IPS-15b (cell line): ENCODE measurements at regions not wholly inside any gene's neighbourhood (a gene's known extent, or its start where the extent isn't known, plus 50 kb on each side); places are given as distances from the start of the nearest gene placed in this dataset.

Source experiments
- H3K27me3 ChIP-seq: one replicate; pipeline ENCODE4 v1.6.1; 2013; ENCODE audit warnings: low read length; ENCODE audit not compliant: control insufficient read depth, insufficient read depth
- H3K36me3 ChIP-seq: one replicate; pipeline ENCODE4 v1.6.1; 2013; ENCODE audit warnings: low read length; ENCODE audit not compliant: control insufficient read depth, insufficient read depth
- H3K4me1 ChIP-seq: one replicate; pipeline ENCODE4 v1.6.1; 2013; ENCODE audit warnings: mild to moderate bottlenecking, low read length; ENCODE audit not compliant: control insufficient read depth, insufficient read depth
- H3K4me3 ChIP-seq: one replicate; pipeline ENCODE4 v1.5.1; 2013; ENCODE audit warnings: low read depth, low read length
- H3K9ac ChIP-seq: one replicate; pipeline ENCODE4 v1.6.1; 2013; ENCODE audit warnings: low read depth, mild to moderate bottlenecking, low read length
- H3K9me3 ChIP-seq: one replicate; pipeline ENCODE4 v1.6.1; 2013; ENCODE audit warnings: mild to moderate bottlenecking, low read length; ENCODE audit not compliant: control insufficient read depth, insufficient read depth

DNA sequence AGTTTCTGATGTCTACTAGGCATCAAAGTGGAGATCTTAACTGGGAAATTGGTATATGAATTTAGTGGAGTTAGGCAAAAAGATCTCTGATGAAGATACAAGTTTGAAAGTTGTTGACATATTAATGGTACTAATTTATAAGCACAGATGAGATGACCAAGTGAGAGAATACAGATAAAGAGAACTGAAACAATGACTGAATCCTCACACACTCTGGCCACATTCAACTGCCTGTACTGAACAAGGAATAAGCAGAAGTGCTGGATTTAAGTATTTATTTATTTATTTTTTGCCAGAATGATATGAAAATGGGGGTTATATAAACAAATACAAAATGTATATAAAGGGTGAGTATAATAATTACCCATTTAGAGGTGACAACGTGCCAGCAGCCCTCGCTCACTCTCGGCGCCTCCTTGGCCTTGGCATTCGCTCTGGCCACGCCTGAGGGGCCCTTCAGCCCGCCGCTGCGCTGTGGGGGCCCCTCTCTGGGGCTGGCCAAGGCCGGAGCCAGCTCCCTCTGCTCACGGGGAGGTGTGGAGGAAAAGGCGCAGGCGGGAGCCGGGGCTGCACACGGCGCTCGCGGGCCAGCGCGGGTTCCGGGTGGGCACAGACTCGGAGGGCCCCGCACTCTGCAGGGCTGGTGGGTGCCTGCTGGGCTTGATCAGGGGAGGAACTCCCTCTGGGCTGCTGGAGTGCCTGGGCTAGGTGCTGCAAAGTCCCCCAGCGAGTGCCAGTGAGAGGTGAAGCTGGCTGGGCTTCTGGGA, 1363.9 kb upstream of the CRIM1 start:
- Histone ChIP-seq H3K9me3 (no peaks in the 10 kb centered on the region), H3K9ac (no peak overlapping the region), H3K4me1 (no peaks in the 10 kb centered on the region), H3K4me3 (no peak overlapping the region), H3K27me3 (no peaks in the 10 kb centered on the region), H3K36me3 (no peaks in the 10 kb centered on the region)

DNA sequence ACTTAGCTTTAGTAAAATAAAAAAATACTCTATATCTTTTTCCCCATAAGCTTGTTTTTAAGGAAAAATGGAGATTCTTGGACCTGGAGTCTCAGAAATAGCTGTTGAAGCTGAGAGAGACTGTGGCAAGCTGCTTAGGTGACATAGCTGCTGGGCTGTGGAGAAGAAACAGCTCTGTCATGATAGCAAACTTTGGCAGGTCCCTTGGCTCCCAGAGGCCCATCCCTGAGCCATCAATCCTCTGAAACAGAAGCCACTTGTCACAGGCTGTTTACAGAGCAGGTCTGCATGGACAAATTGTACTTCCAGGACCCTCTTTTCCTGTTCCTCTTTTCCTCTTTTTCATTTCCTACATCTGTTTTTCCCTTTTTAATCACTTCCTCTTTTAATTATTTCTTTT, 1370.1 kb upstream of the CRIM1 start:
- H3K9me3 ChIP-seq = no peaks in the 10 kb centered on the region
- no peaks in the 10 kb centered on the region for H3K27me3 ChIP-seq
- no peak overlapping the region for H3K4me3 ChIP-seq
- no peak overlapping the region for H3K9ac ChIP-seq
- H3K36me3 ChIP-seq = no peaks in the 10 kb centered on the region
- no peaks in the 10 kb centered on the region for H3K4me1 ChIP-seq

DNA sequence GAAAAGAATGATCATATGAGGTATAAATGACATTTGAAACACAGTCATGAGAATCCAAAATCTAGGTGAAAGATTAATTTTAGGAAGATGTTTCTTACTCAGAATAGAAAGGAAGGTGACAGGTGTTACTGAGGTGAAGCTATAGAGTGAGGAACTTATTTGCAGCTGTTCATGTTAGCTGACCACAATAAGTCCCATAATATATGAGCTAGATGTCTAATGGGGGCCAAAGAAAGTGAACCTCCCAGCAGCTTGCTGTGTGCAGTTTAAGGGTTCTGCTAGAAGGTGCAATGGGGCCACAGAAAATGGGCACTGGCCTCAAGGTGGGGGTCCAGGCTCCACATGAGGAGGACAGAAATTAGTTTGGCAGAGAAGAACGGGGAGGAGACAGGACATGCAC, 1374.9 kb upstream of the CRIM1 start:
- Histone ChIP-seq H3K9me3 (no peaks in the 10 kb centered on the region), H3K9ac (no peak overlapping the region), H3K27me3 (no peaks in the 10 kb centered on the region), H3K36me3 (no peaks in the 10 kb centered on the region), H3K4me1 (no peaks in the 10 kb centered on the region), H3K4me3 (no peak overlapping the region)

DNA sequence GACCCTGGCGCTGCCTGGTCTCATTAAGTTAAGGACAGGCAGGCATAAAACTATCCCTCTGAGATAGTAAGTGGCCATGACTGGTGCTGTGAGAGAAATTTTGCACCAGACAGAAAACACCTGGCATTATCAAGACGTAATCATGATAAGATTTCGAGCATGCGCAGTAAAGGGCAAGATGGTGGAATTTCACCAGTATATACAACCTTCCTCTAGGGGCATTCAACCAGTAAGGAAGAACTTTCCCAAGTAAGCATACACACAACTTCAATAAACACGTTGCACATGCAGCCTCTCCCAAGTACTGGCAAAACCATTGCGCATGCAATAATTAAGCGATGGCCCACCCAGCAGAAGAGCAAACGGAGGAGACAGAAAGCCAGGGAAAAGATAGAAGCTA, 1376.4 kb upstream of the CRIM1 start:
- H3K9ac ChIP-seq = no peak overlapping the region
- H3K4me3 ChIP-seq = no peak overlapping the region
- no peaks in the 10 kb centered on the region for H3K9me3 ChIP-seq
- H3K27me3 ChIP-seq = no peaks in the 10 kb centered on the region
- no peaks in the 10 kb centered on the region for H3K4me1 ChIP-seq
- no peaks in the 10 kb centered on the region for H3K36me3 ChIP-seq

DNA sequence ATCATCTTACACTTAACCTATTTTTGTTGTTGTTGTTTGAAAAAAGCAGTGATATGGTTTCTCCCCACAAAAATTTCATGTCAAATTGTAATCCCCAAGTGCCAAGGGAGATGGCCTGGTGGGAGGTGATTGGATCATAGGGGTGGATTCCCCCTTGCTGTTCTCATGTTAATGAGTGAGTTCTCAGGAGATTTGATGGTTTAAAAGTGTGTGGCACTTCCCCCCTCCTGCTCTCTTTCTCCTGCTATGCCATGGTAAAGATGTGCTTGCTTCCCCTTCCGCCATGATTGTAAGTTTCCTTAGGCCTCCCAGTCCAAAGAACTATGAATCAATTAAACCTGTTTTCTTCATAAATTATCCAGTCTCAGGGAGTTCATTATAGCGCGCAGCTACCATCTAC, 1362.7 kb upstream of the FAM98A start:
- Histone ChIP-seq H3K9ac (no peak overlapping the region), H3K36me3 (no peaks in the 10 kb centered on the region), H3K9me3 (no peaks in the 10 kb centered on the region), H3K4me3 (no peak overlapping the region), H3K4me1 (no peaks in the 10 kb centered on the region), H3K27me3 (no peaks in the 10 kb centered on the region)

DNA sequence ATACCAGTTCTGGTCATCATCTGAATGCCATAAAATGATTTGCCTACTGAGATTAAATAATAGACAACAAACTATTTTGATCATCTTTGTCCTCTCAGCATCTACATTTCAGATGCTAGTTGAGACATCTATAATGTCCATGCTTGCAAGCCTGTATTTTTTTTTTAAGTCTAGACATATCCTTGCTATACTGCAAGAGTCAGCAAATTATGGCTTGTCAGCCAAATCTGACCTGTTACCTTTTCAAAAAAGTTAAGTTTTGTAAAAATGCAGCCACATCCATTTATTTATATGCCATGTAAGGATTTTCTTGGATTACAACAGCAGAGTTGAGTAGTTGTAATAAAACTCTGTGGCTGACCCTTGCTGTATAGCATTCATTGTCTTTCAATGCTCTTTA, 1355.7 kb upstream of the FAM98A start:
- H3K4me1 ChIP-seq = no peaks in the 10 kb centered on the region
- no peaks in the 10 kb centered on the region for H3K27me3 ChIP-seq
- H3K36me3 ChIP-seq = no peaks in the 10 kb centered on the region
- no peaks in the 10 kb centered on the region for H3K9me3 ChIP-seq
- no peak overlapping the region for H3K9ac ChIP-seq
- no peak overlapping the region for H3K4me3 ChIP-seq

DNA sequence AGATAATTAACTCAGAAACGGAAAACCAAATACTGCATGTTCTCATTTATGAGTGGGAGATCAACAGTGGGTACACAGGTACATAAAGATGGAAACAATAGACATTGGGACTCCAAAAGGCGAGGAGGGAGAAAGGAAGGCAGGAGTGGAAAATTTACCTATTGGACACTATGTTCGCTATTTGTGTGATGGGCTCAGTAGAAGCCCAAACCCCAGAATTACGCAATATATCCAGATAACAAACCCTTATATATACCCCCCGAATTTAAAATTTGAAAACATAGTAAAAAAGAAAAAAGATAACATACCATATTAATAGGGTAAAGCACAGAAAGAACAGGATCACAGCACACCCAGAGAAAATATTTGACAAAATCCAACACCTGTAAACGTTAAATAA, 1351.7 kb upstream of the FAM98A start:
- Histone ChIP-seq H3K9ac (no peak overlapping the region), H3K27me3 (no peaks in the 10 kb centered on the region), H3K4me3 (no peak overlapping the region), H3K9me3 (no peaks in the 10 kb centered on the region), H3K4me1 (peaks cover 3% of the 10 kb centered on the region), H3K36me3 (no peaks in the 10 kb centered on the region)

DNA sequence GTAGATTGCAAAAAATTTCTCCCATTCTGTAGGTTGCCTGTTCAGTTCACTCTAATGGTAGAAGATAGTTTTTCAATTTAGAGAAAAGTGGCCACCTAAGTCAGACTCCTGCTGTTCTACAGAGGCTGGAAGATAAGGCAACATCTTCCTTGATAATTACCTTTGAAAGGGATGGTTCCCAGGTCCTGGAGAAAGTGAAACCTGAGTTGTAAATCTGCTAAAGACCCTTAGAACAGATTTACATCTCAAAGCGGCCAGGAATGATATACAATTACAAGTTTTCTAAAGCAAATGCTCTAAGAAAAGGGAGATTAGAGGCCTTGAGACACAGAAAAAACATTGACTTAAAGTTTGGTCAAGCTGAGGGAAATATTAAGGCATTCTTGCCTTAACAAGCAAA, 1350.2 kb upstream of the FAM98A start:
- Histone ChIP-seq H3K9ac (no peak overlapping the region), H3K36me3 (no peaks in the 10 kb centered on the region), H3K4me3 (no peak overlapping the region), H3K4me1 (peaks cover 3% of the 10 kb centered on the region), H3K27me3 (no peaks in the 10 kb centered on the region), H3K9me3 (no peaks in the 10 kb centered on the region)

DNA sequence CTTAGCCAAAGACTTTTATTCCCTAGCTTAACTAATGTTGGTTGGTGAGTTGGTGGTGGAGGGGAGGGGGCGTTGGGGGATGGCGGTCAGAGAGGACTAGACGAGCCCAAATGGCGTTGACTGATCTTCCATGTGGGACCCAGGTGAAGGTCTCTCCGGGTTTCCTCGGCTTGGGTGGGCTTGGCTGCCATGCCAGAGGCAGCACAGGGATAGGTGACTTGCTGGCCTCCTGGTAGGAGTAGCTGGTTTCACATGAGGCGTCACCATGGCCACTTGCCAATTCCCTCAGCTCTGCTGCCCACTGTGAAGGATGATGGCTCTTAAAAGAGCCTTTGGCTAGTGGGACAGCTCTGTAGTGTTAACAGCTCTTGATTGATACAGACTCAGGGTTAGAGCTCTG, 1337.0 kb upstream of the FAM98A start:
- no peaks in the 10 kb centered on the region for H3K27me3 ChIP-seq
- no peaks in the 10 kb centered on the region for H3K9me3 ChIP-seq
- H3K9ac ChIP-seq = no peak overlapping the region
- no peak overlapping the region for H3K4me3 ChIP-seq
- H3K36me3 ChIP-seq = no peaks in the 10 kb centered on the region
- no peaks in the 10 kb centered on the region for H3K4me1 ChIP-seq

DNA sequence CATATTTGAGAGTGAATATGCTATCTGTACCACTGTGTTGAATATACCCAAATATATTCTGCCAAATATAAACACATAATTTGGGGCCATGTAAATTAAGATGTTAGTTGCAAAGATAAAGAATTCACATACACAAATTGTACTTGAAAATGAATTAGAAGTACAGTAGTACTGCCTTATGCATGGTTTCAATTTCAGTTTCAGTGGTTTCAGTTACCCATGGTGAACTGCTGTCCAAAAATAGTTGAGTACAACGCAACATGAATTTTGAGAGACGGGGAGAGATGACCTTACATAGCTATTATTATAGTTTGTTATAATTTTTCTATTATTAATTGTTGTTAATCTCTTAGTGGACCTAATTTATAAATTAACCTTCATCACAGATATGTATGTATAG, 1313.0 kb upstream of the FAM98A start:
- Histone ChIP-seq H3K4me3 (no peak overlapping the region), H3K9me3 (no peaks in the 10 kb centered on the region), H3K9ac (no peak overlapping the region), H3K36me3 (no peaks in the 10 kb centered on the region), H3K4me1 (no peaks in the 10 kb centered on the region), H3K27me3 (no peaks in the 10 kb centered on the region)

DNA sequence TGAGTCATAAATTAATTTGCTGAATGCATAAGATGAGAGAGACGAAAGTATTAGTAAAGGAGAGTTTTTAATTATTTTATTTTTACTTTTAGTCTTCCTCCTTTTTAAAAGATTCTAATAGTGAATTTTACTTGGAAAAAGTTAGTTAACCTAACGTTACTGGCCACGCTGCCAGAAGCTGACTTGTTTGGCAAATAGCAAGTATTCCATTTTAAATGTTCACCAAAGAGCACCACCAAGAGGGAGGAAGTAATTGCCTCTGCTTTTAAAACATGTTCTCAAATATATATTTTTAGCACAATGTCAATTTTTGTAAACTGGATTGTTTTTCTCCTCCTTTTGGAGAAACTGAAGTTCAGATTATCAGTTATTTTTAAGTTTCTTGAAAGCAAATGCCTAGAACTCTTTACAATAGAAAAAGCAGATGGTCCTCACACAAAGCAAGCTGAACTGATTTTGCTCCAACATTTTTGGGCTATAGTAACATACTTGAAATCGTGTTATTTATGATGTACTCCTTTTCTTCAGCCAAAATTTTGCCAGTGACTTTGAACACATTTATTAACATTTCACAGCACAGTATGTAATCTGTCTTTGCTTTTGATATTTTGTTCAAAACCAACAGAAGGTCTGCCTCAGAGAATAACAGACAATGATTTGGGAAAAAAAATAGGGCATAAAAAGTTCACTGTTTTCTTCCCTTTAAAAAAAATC, 1311.0 kb upstream of the FAM98A start:
- Histone ChIP-seq H3K27me3 (no peaks in the 10 kb centered on the region), H3K9me3 (no peaks in the 10 kb centered on the region), H3K4me1 (no peaks in the 10 kb centered on the region), H3K36me3 (no peaks in the 10 kb centered on the region), H3K4me3 (no peak overlapping the region), H3K9ac (no peak overlapping the region)

DNA sequence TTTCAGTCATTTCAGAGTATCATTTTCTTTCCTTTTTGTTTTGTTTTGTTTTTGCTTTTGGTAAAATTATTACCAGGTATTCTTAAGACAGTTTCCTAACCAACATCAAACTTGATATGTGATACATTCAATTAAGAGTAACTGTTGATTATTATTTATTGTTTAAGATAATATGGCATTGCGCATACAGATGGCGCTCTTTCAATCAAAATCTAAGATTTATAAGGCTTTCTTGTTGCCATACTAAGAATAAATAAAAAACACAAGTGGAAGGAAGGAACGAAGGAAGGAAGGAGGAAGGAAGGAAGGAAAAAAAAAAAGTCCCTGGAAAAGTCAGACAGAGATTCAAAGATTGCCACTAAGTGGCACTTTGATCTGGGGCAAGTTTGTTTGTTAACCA, 1308.7 kb upstream of the FAM98A start:
- H3K27me3 ChIP-seq = no peaks in the 10 kb centered on the region
- no peak overlapping the region for H3K9ac ChIP-seq
- H3K4me1 ChIP-seq = no peaks in the 10 kb centered on the region
- H3K36me3 ChIP-seq = no peaks in the 10 kb centered on the region
- no peaks in the 10 kb centered on the region for H3K9me3 ChIP-seq
- H3K4me3 ChIP-seq = no peak overlapping the region
